Glutamatergic neuron (in vitro differentiated cells): ENCODE measurements at regions not wholly inside any gene's neighbourhood (a gene's known extent, or its start where the extent isn't known, plus 50 kb on each side); places are given as distances from the start of the nearest gene placed in this dataset.

ENCODE experiments used
- DNase-seq: peaks from one replicate; pipeline ENCODE4 v3.0.0; 2022
- H3K27ac Mint-ChIP-seq: one replicate; pipeline ENCODE4 v1.8.0; 2020; ENCODE audit warnings: mild to moderate bottlenecking, mixed read lengths, inconsistent platforms; ENCODE audit not compliant: unreplicated experiment
- H3K27me3 Mint-ChIP-seq: one replicate; pipeline ENCODE4 v1.8.0; 2020; ENCODE audit warnings: mild to moderate bottlenecking, moderate library complexity, mixed read lengths, inconsistent platforms; ENCODE audit not compliant: unreplicated experiment
- H3K36me3 Mint-ChIP-seq: one replicate; pipeline ENCODE4 v1.8.0; 2020; ENCODE audit warnings: mild to moderate bottlenecking, mixed read lengths, inconsistent platforms; ENCODE audit not compliant: unreplicated experiment
- H3K4me1 Mint-ChIP-seq: one replicate; pipeline ENCODE4 v1.8.0; 2020; ENCODE audit warnings: mild to moderate bottlenecking, low read depth, mixed read lengths, inconsistent platforms; ENCODE audit not compliant: unreplicated experiment
- H3K4me3 Mint-ChIP-seq: one replicate; pipeline ENCODE4 v1.8.0; 2020; ENCODE audit warnings: mild to moderate bottlenecking, mixed read lengths, inconsistent platforms; ENCODE audit not compliant: unreplicated experiment
- H3K9me3 Mint-ChIP-seq: one replicate; pipeline ENCODE4 v1.8.0; 2020; ENCODE audit warnings: mild to moderate bottlenecking, moderate library complexity, mixed read lengths, inconsistent platforms; ENCODE audit not compliant: unreplicated experiment
- CTCF ChIP-seq: fragments of 200-600 bp; sonication (generic); IDR thresholded peaks from one replicate; pipeline ENCODE4 v1.5.0; 2021; ENCODE audit not compliant: partially characterized antibody, unreplicated experiment

DNA sequence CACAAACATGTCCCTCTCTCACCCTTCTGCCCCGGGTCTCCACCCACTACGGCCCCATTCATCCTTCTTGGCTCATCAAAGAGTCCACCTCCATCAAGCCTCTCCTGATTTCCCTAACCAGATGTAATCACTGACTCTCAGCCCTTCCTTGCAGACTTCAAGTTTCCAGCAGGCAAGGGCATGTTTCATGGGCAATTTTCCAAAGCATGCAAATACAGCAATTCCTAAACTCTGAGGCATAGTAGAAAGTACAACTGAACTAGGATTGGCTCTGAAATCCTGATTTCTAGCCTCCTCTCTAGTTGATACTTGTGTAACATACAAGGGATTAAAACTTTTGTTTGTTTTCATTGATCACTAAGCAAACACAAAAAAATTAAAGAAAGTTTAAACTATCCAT, 109.1 kb upstream of the GADD45A start:
- DNase-seq = no peak
- peaks cover 8% of the 10 kb centered on the region for H3K27me3 Mint-ChIP-seq
- H3K4me3 Mint-ChIP-seq = no peak overlapping the region
- no peak for TF ChIP-seq CTCF
- H3K9me3 Mint-ChIP-seq = no peaks in the 10 kb centered on the region
- H3K36me3 Mint-ChIP-seq = peaks cover 4% of the 10 kb centered on the region
- no peak overlapping the region for H3K27ac Mint-ChIP-seq
- H3K4me1 Mint-ChIP-seq = peaks cover 6% of the 10 kb centered on the region

- Mint-ChIP-seq H3K4me1 (peaks cover 11% of the 10 kb centered on the region), H3K27me3 (peaks cover 5% of the 10 kb centered on the region), H3K36me3 (peaks cover 4% of the 10 kb centered on the region), H3K9me3 (no peaks in the 10 kb centered on the region), H3K4me3 (no peak overlapping the region), H3K27ac (no peak overlapping the region)
- no peak for DNase-seq
- no peak for TF ChIP-seq CTCF
These were observed 108.5 kb upstream of the GADD45A start for GRCh38 chr1:67576474-67576873.

- H3K27ac Mint-ChIP-seq = no peak overlapping the region
- no peak for TF ChIP-seq CTCF
- no peak overlapping the region for H3K4me3 Mint-ChIP-seq
- peaks cover 12% of the 10 kb centered on the region for H3K4me1 Mint-ChIP-seq
- DNase-seq = no peak
- peaks cover 4% of the 10 kb centered on the region for H3K36me3 Mint-ChIP-seq
- H3K27me3 Mint-ChIP-seq = peaks cover 5% of the 10 kb centered on the region
- no peaks in the 10 kb centered on the region for H3K9me3 Mint-ChIP-seq
These were observed 107.4 kb upstream of the GADD45A start for GRCh38 chr1:67577646-67578045.

- TF ChIP-seq CTCF = no peak
- H3K36me3 Mint-ChIP-seq = peaks cover 4% of the 10 kb centered on the region
- peaks cover 8% of the 10 kb centered on the region for H3K4me1 Mint-ChIP-seq
- no peak overlapping the region for H3K4me3 Mint-ChIP-seq
- DNase-seq = no peak
- peaks cover 3% of the 10 kb centered on the region for H3K27me3 Mint-ChIP-seq
- no peaks in the 10 kb centered on the region for H3K9me3 Mint-ChIP-seq
- H3K27ac Mint-ChIP-seq = no peak overlapping the region
These were observed 106.5 kb upstream of the GADD45A start for GRCh38 chr1:67578397-67579020.

DNA sequence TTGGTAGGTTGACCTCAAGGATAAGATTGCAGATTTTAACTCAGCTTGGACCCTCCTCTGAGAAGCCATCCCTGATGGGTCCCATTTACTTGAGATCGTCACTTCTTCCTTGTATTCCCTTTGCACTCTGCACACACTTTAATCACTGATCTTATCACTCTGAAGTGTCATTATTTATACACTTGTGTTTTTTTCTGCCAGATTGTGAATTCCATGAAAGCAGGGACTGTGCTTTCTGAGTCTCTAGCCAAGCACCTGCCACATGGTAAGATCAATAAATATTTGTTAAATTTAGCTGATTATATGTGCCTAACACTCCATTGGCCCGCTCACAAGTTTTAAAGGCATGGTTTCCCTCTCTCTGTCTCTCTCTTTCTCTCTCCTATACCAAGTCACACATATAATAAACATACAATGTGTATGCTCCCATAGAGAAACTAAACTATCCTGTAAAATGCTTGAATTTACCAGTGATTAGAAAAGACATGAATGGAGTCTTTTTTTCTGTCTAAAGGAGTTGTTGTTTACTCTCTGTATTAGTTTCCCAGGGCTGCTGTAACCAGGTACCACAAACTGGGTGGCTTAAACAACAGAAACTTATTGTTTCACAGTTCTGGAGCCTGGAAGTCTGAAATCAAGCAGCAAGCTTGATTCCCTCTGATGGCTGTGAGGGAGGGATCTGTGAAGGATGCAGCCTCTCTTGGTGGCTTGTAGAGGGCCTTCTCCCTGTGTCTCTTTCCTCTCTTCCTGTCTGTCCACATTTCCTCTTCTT, 105.2 kb upstream of the GADD45A start:
- peaks cover 8% of the 10 kb centered on the region for H3K4me1 Mint-ChIP-seq
- H3K27me3 Mint-ChIP-seq = peaks cover 3% of the 10 kb centered on the region
- no peak overlapping the region for H3K4me3 Mint-ChIP-seq
- no peak overlapping the region for H3K27ac Mint-ChIP-seq
- no peaks in the 10 kb centered on the region for H3K9me3 Mint-ChIP-seq
- peaks cover 4% of the 10 kb centered on the region for H3K36me3 Mint-ChIP-seq
- DNase-seq = no peak
- no peak for TF ChIP-seq CTCF
